ENCODE measurements at regions not wholly inside any gene's neighbourhood (a gene's known extent, or its start where the extent isn't known, plus 50 kb on each side); places are given as distances from the start of the nearest gene placed in this dataset.

GRCh38 chr5:12691330-12691729, 787.1 kb upstream of the CTNND2 start:
- TF ChIP-seq CTCF (IDR thresholded peaks at IDR 0.05) (no peak), POLR2AphosphoS5 (IDR thresholded peaks at IDR 0.05) (no peak)

All from esophagus muscularis mucosa (tissue), 3 donors.